CD4-positive, alpha-beta T cell treated with Interleukin-1 beta for 1 hour (primary cell): ENCODE measurements at regions not wholly inside any gene's neighbourhood (a gene's known extent, or its start where the extent isn't known, plus 50 kb on each side); places are given as distances from the start of the nearest gene placed in this dataset.

Source experiments
- DNase-seq, 2 donors: peaks; one replicate each; pipeline ENCODE4 v3.0.0-alpha.2; 2020 to 2022

GRCh38 chr20:53712212-53712977 is 118.8 kb upstream of the ZNF217 start:
- DNase-seq, result no peak

GRCh38 chr20:53711333-53712211 is 117.9 kb upstream of the ZNF217 start:
- DNase-seq, result no peak

GRCh38 chr20:53708129-53708968 is 114.7 kb upstream of the ZNF217 start:
- DNase-seq, result peak; percentile 20 to 23

- peak; percentile 7 for DNase-seq
Measured at GRCh38 chr20:53707371-53708055, 113.9 kb upstream of the ZNF217 start.

- peak in 1 of 2 donors; percentile 11 for DNase-seq
Measured at GRCh38 chr20:53706466-53707370, 113.1 kb upstream of the ZNF217 start.

- DNase-seq, result no peak
Measured at GRCh38 chr20:53706008-53706465, 112.4 kb upstream of the ZNF217 start.

GRCh38 chr20:53702617-53703016 is 109.0 kb upstream of the ZNF217 start:
- DNase-seq, result no peak

- no peak for DNase-seq
Measured at GRCh38 chr20:53699906-53700305, 106.3 kb upstream of the ZNF217 start.

GRCh38 chr20:53699085-53699674 is 105.5 kb upstream of the ZNF217 start:
- DNase-seq, result no peak

GRCh38 chr20:53698371-53698978 is 104.8 kb upstream of the ZNF217 start:
- DNase-seq, result no peak

- DNase-seq, result no peak
Measured at GRCh38 chr20:53695797-53696527, 102.3 kb upstream of the ZNF217 start.

GRCh38 chr20:53693262-53693871 is 99.7 kb upstream of the ZNF217 start:
- peak in 1 of 2 donors; percentile 34 for DNase-seq

GRCh38 chr20:53692465-53693067 is 98.9 kb upstream of the ZNF217 start:
- DNase-seq, result peak in 1 of 2 donors; percentile 39

- no peak for DNase-seq
Measured at GRCh38 chr20:53691811-53692192, 98.2 kb upstream of the ZNF217 start.

GRCh38 chr20:53691060-53691810 is 97.6 kb upstream of the ZNF217 start:
- no peak for DNase-seq

- no peak for DNase-seq
Measured at GRCh38 chr20:53688085-53688484, 94.4 kb upstream of the ZNF217 start.

GRCh38 chr20:53685070-53685595 is 91.5 kb upstream of the ZNF217 start:
- no peak for DNase-seq

GRCh38 chr20:53683506-53683905 is 89.9 kb upstream of the ZNF217 start:
- DNase-seq, result no peak
